Upper lobe of left lung (tissue), 4 donors: ENCODE measurements at regions not wholly inside any gene's neighbourhood (a gene's known extent, or its start where the extent isn't known, plus 50 kb on each side); places are given as distances from the start of the nearest gene placed in this dataset.

Source experiments
- CTCF ChIP-seq, 6 experiments: fragments of 450-650 bp in 4 of 6; fragments of 200-600 bp in 2 of 6; sonication (generic) in 2 of 6; IDR thresholded peaks; one replicate each; pipeline ENCODE4 v1.5.1; 2016 to 2019; ENCODE audit warnings: antibody characterized with exemption in 6 of 6
- POLR2A ChIP-seq, 4 donors: fragments of 450-650 bp; IDR thresholded peaks; one replicate each; pipeline ENCODE4 v1.5.1; 2016 to 2017; ENCODE audit warnings: antibody characterized with exemption in 4 of 4, mild to moderate bottlenecking in 2 of 4

- TF ChIP-seq POLR2A (IDR thresholded peaks at IDR 0.05) (no peak), CTCF (IDR thresholded peaks at IDR 0.05) (no peak)
These were observed 854.1 kb downstream of the MAT2B start for GRCh38 chr5:164359260-164360255.
